Right kidney (tissue), 1 donor: ENCODE measurements at regions not wholly inside any gene's neighbourhood (a gene's known extent, or its start where the extent isn't known, plus 50 kb on each side); places are given as distances from the start of the nearest gene placed in this dataset.
A peak's percentile ranks its signal among the peaks of the same experiment; 100 is the strongest.
"Not testable (repeated sequence)": the region's sequence is repeated elsewhere in the genome, so short reads cannot be mapped to it uniquely, and the experiment has no call there.

Experiments used
- DNase-seq: peaks from one replicate; pipeline ENCODE4 v3.0.0-alpha.2; 2016

GRCh38 chr15:79539401-79539800 lies 107.3 kb downstream of the MINAR1 start:
- no peak for DNase-seq

GRCh38 chr15:79540551-79540950 lies 108.4 kb downstream of the MINAR1 start:
- no peak for DNase-seq

DNA sequence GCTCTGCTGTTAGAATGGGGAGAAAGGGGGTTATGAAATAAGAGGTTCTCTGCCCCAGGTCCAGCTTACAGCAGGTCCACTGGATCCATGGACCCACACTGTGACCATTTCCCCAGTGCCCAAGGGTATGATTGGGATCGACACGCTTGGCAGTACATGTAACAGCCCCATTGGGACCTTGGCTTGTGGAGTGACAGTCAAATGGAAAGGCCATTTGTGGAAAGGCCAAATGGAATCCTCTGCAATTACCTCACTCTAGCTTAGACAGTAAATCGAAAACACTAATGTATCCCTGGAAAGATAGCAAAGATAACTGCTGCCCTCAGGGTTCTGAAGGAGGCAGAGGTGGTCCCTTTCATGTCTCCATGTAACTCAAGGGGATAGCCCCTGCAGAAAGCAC lies 109.1 kb downstream of the MINAR1 start:
- DNase-seq: no peak

- no peak for DNase-seq
These were observed 111.0 kb downstream of the MINAR1 start for GRCh38 chr15:79543097-79543496.

- DNase-seq: no peak
These were observed 117.1 kb downstream of the MINAR1 start for GRCh38 chr15:79549196-79549595.

DNA sequence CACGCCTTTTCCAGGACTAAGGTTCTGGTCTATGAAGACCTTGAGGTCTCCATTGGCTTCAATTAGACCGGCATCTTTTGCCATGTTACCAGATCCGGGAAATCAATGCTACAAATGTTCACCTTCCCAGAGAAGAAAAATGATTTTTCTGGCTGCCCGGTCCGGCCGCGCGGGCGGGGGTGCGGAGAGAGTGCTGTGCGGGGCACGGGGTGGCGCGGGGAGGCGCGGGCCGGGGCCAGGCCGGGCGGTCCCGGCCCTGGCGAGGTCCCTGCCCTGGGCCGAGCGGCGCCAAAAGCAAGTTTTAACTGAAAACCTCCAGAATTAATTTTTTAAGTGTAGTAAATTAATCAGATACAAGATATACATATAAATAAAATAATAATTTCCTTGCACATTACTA lies 128.2 kb downstream of the MINAR1 start:
- DNase-seq: no peak

DNA sequence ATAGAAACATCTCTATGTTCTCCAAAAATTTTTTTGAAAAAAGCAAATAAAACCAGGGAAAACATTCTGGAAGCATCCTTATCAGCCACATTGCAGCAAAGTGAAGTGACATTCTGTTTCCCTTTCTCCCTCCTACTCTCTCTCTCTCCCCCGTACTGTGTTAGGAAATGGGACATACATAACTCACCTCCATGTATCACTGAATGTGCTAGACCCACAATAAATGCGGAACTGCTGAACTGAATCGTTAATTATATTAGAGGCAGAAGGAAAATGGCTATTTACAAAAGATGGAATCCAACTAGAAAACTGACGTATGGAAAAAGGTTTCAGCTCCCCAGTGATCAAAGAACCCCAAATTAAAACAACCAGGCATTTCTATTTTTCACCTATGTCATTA lies 129.8 kb downstream of the MINAR1 start:
- no peak for DNase-seq

DNA sequence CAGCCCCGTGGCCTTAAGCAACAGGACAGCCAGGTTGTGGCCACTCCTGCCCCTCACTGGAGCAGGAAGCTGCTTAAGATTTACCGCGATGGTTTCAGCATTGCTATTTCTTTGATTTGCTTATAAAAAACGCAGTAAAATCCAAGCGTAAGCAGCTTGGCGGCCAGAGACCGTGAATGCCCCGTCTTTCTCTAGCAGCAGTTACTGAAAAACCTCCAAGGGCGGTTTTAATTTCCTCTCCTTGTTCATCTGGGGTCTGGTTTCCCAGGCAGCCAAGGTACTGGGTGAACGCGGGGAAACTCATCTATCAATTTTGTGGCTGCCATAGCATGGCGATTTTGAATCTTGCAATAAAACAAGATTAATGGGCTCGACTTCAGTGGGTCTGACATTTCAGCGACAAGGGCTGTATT lies 130.3 kb downstream of the MINAR1 start:
- peak; percentile 61 for DNase-seq

- peak; percentile 2 for DNase-seq
These were observed 130.8 kb downstream of the MINAR1 start for GRCh38 chr15:79562899-79563298.

DNA sequence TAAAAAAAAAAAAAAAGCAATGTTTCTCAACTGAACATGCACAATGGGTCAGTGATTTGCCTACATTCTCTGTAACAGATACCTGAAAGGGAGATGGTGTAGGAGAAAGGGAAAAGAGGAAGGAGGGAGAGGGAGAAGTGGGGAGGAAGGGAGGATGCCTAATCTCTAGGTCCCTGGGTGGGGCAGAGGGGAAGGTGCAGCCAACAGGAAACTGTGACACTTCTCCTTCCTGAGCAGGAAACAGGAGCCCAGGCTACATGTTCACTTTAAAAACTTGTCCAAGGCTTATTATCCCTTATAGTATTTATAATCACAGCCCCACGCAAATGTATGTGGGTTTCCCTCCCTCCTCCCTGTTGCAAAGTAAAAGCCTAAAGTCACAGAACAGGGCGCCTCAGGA lies 137.9 kb downstream of the MINAR1 start:
- DNase-seq: no peak

- no peak for DNase-seq
These were observed 140.7 kb downstream of the MINAR1 start for GRCh38 chr15:79572691-79573404.

- DNase-seq: not testable (repeated sequence)
These were observed 142.5 kb downstream of the MINAR1 start for GRCh38 chr15:79574431-79575273.

DNA sequence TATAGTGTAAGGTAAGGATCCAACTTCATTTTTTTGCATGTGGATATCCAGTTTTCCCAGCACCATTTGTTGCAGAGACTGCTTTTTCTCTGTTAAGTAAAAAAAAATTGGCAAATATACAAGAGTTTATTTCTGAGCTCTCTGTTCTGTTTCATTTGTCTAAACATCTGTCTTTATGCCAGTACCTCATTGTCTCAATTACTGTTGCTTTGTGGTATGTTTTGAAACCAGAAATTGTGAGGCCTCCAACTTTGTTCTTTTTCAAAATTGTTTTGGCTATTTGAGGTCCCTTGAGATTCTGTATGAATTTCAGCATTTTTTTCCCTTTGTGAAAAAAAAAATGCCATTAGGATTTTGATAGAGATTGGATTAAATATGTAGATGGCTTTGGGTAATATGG lies 150.5 kb downstream of the MINAR1 start:
- DNase-seq: no peak

DNA sequence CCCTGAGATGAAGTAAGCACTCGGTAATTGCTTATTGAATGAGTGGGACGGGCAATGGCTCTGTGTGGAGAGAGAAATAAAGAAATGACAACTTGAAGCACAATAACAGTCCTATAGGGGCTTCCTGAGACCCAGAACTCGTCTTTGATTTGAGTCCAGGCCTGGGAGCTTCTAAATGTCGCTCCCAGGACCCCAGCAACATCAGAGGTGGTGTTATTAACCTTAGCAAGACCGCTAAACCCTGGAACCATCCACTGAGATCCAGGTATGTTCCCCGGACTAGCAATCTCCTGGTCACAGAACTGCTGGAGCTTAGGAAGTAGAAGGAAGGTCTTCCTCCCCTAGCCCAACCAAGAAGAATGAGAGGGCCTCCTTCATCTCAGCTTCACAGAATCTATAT lies 160.0 kb downstream of the MINAR1 start:
- no peak for DNase-seq

DNA sequence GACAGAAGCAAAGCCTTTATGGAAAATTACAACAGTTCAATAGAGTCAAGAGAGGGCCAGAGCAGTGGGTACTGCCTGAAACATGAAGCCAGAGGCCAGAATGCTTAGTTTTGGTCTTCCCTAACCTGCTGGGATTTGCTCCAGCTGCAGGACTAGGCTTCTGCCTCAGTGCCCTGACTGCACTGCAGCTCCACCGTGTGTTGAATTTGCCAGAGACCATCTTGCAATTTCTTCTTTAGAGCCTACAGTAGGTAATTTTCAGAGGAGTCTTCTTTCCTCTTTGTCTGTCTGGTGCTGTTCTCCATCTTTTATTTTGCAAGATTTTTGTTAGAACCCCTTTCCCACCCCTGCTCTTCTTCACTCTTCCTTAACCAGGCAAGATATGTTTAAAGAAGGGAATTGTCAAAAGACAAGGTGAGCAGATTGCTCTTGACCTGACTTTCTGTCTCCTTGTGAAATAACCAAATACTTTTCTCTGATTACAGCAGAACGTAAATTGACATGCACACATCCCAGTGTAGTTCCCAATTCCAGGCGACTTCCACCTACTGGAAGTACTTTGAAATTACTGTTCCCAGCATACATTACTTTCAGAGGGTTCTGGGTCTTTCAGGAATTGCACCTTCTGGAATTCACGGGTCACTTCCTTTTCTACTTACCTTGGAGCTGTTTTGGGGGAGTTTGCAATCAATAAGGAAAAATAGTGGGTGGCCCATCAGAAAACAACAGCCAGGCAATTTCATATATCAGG lies 161.2 kb downstream of the MINAR1 start:
- no peak for DNase-seq

DNA sequence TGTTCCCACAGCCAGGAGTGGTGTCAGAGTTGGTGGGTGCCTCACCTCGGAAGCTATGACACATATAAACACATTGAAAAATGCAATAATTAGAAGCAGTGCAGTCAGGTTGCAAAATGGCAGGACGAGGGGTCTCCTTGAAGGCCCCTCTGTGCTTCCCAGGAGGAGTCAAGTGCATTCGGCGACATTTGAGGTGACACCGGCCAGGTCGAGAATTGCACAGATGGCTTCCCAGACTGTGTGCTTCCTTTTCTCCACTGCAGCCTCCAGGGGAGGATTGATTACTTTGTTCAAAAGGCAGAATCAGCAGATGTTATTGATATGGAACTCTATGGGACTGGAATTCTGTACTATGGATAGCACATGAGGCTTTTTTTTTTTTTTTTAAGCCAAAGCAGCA lies 163.2 kb downstream of the MINAR1 start:
- no peak for DNase-seq

GRCh38 chr15:79595995-79596622 lies 164.0 kb downstream of the MINAR1 start:
- DNase-seq: no peak

GRCh38 chr15:79598639-79599038 lies 166.5 kb downstream of the MINAR1 start:
- DNase-seq: no peak

GRCh38 chr15:79601405-79602086 lies 169.4 kb downstream of the MINAR1 start:
- no peak for DNase-seq

- no peak for DNase-seq
These were observed 170.0 kb downstream of the MINAR1 start for GRCh38 chr15:79602180-79602579.

GRCh38 chr15:79602731-79603130 lies 170.6 kb downstream of the MINAR1 start:
- no peak for DNase-seq

- DNase-seq: no peak
These were observed 174.8 kb downstream of the MINAR1 start for GRCh38 chr15:79606831-79607355.
